Stimulated activated naive CD8-positive, alpha-beta T cell treated with anti-CD3 and anti-CD28 coated beads, Interleukin-15, Interleukin-2, amounts not matched to agents 100 ng/mL and 50 ng/mL, for 24 hours (primary cell): ENCODE measurements at regions not wholly inside any gene's neighbourhood (a gene's known extent, or its start where the extent isn't known, plus 50 kb on each side); places are given as distances from the start of the nearest gene placed in this dataset.

ENCODE experiments used
- H3K27ac Mint-ChIP-seq: one replicate; pipeline ENCODE4 v1.8.0; 2021; ENCODE audit warnings: mild to moderate bottlenecking, mixed read lengths
- H3K27me3 Mint-ChIP-seq: one replicate; pipeline ENCODE4 v1.8.0; 2021; ENCODE audit warnings: mixed read lengths
- H3K36me3 Mint-ChIP-seq: one replicate; pipeline ENCODE4 v1.8.0; 2021; ENCODE audit warnings: low read depth, mixed read lengths
- H3K4me1 Mint-ChIP-seq: one replicate; pipeline ENCODE4 v1.8.0; 2021; ENCODE audit warnings: low read depth, mixed read lengths
- H3K4me3 Mint-ChIP-seq: one replicate; pipeline ENCODE4 v1.8.0; 2021; ENCODE audit warnings: mild to moderate bottlenecking, mixed read lengths
- H3K9me3 Mint-ChIP-seq: one replicate; pipeline ENCODE4 v1.8.0; 2021; ENCODE audit warnings: mixed read lengths

DNA sequence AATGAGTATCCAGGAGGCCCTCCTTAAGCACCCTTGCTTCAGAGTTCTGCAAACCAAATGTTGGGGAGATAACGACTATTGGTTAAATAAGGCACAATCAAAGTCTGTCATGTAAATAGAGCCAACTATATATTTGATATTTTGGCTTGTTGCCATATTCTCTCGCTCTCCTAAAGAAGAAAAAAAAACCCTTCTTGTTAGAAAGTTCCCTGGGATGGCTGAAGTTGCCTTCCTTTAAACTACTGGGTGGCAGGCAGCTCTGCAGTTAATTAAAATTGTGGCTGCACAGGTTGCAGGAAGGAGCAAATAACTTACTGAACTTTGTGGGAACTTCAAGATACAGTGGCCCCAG lies 227.0 kb upstream of the ANKRD55 start:
- no peaks in the 10 kb centered on the region for H3K36me3 Mint-ChIP-seq
- no peak overlapping the region for H3K27ac Mint-ChIP-seq
- no peaks in the 10 kb centered on the region for H3K9me3 Mint-ChIP-seq
- H3K4me1 Mint-ChIP-seq, result no peaks in the 10 kb centered on the region
- no peak overlapping the region for H3K4me3 Mint-ChIP-seq
- H3K27me3 Mint-ChIP-seq, result peaks cover 6% of the 10 kb centered on the region

GRCh38 chr5:56459394-56460194 lies 226.5 kb upstream of the ANKRD55 start:
- Mint-ChIP-seq H3K4me1 (no peaks in the 10 kb centered on the region), H3K27ac (no peak overlapping the region), H3K27me3 (peaks cover 6% of the 10 kb centered on the region), H3K36me3 (no peaks in the 10 kb centered on the region), H3K4me3 (no peak overlapping the region), H3K9me3 (no peaks in the 10 kb centered on the region)

DNA sequence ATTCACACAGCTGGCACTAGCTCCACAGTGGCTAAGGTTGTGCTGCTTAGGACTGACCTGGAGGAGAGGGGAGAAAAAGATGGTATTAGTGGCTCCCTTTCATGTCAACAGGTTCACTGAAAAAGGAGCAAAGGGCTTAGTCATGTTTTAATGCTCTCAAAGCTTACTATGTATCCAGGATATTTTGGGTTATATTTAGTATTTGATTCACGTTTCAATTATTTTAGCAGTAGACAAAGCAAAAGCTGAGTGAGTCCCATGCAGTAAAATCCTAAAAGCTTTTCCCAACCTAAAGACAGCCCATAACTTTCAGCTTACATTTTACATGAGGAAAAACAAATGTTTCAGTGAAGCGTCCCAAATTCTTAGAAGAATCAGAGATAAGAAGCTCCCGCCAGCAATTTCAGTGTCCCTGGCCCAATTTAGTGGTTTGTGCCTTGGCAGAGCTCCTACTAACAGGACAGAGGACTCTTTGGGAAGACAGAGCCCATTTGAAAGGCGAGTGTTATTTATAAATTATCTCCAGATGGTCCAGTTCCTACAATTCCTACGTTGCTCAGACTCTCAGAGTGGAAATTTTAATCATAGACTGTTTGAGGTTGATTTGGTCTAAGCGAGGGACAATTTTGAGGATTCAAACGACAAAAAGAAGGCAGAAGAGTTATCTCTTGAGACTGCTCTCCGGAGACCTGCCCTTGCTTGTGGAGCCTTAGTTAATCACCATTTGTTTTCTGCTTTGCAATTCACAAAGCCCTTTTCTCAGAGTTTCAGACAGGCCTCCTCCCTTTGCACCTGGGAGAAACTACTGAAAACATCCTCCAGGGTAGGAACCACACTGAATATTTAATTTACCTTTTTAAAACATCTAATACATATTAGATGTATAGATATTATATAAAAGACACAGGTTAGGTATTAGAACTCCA lies 225.0 kb upstream of the ANKRD55 start:
- no peak overlapping the region for H3K27ac Mint-ChIP-seq
- no peaks in the 10 kb centered on the region for H3K36me3 Mint-ChIP-seq
- peaks cover 6% of the 10 kb centered on the region for H3K27me3 Mint-ChIP-seq
- H3K4me1 Mint-ChIP-seq, result no peaks in the 10 kb centered on the region
- no peaks in the 10 kb centered on the region for H3K9me3 Mint-ChIP-seq
- no peak overlapping the region for H3K4me3 Mint-ChIP-seq

- no peak overlapping the region for H3K27ac Mint-ChIP-seq
- no peak overlapping the region for H3K4me3 Mint-ChIP-seq
- H3K27me3 Mint-ChIP-seq, result peaks cover 6% of the 10 kb centered on the region
- H3K9me3 Mint-ChIP-seq, result no peaks in the 10 kb centered on the region
- no peaks in the 10 kb centered on the region for H3K36me3 Mint-ChIP-seq
- no peaks in the 10 kb centered on the region for H3K4me1 Mint-ChIP-seq
These were observed 222.9 kb upstream of the ANKRD55 start for GRCh38 chr5:56456002-56456401.

- Mint-ChIP-seq H3K27me3 (peaks cover 6% of the 10 kb centered on the region), H3K27ac (no peak overlapping the region), H3K36me3 (no peaks in the 10 kb centered on the region), H3K4me1 (no peaks in the 10 kb centered on the region), H3K4me3 (no peak overlapping the region), H3K9me3 (no peaks in the 10 kb centered on the region)
These were observed 222.3 kb upstream of the ANKRD55 start for GRCh38 chr5:56455417-56455816.

- H3K4me1 Mint-ChIP-seq, result no peaks in the 10 kb centered on the region
- H3K27me3 Mint-ChIP-seq, result no peaks in the 10 kb centered on the region
- H3K36me3 Mint-ChIP-seq, result no peaks in the 10 kb centered on the region
- H3K27ac Mint-ChIP-seq, result no peak overlapping the region
- H3K4me3 Mint-ChIP-seq, result no peak overlapping the region
- H3K9me3 Mint-ChIP-seq, result no peaks in the 10 kb centered on the region
These were observed 221.2 kb upstream of the ANKRD55 start for GRCh38 chr5:56454219-56454862.

DNA sequence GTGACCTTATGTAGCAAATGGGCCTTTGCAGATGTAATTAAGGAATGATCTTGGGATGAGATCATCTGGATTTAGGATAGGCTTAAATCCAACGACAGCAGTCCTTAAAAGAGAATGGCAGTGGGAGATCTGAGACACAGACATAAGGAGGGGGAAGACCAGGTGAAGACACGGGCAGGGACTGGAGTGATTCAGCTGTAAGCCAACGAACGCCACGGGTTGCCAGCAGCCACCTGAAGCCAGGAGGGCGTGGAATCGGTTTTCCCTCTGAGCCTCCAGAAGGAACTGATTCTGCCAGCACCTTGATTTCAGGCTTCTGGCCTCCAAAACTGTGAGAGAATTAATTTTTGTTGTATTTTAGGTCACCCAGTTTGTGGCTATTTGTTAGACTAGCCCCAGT lies 218.6 kb upstream of the ANKRD55 start:
- no peak overlapping the region for H3K27ac Mint-ChIP-seq
- H3K9me3 Mint-ChIP-seq, result no peaks in the 10 kb centered on the region
- no peaks in the 10 kb centered on the region for H3K36me3 Mint-ChIP-seq
- no peaks in the 10 kb centered on the region for H3K27me3 Mint-ChIP-seq
- H3K4me1 Mint-ChIP-seq, result no peaks in the 10 kb centered on the region
- H3K4me3 Mint-ChIP-seq, result no peak overlapping the region

DNA sequence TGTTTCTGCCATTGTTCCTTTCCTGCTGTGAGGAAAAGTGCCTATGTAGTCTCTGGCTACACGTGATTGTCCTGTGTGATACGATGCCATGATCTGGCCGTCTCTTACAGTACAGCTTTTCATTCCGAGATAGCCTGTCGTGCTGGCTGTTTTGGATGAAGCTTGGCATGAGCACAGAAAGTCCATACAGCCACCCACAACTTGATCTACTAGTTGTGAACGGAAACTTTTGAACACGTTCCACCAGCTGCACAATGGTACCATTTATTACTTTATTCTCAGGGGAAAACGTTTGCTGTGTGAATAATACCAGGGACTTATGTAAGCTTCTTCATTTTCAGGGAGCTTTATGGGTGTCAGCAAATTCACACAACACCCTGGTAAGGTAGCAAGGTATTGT lies 217.6 kb upstream of the ANKRD55 start:
- Mint-ChIP-seq H3K36me3 (no peaks in the 10 kb centered on the region), H3K27me3 (no peaks in the 10 kb centered on the region)

DNA sequence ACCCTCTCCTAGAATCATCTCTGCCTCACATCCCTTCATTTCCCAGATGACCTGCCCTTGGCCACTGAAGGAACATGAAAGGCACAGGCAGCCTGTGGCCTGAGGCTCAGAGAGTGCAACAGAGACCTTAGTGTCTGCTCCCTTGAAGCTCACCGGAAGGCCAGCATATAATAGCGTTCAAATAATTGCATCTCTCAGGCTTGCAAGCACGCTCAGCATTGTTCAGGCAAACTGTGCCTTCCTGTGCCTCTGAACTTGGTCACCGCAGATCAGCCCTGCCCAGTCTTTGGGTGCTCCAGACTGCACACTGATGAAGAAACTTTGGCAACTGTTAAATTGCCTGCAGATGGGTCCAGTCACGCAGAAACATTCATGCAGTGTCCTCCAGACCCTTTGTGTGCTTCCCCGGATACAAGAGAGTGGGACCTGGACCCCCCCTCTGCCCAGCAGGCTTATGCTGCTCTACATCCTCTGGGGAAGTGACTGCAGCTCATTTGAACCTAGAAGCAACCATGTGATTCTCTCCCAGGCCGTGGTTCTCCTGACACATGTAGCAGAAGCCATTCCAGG lies 216.0 kb upstream of the ANKRD55 start:
- Mint-ChIP-seq H3K4me1 (no peaks in the 10 kb centered on the region), H3K36me3 (no peaks in the 10 kb centered on the region), H3K9me3 (no peaks in the 10 kb centered on the region), H3K4me3 (no peak overlapping the region), H3K27me3 (no peaks in the 10 kb centered on the region), H3K27ac (no peak overlapping the region)

More for the DNA sequence above, 217.6 kb upstream of the ANKRD55 start:
- no peak overlapping the region for H3K27ac Mint-ChIP-seq
- no peaks in the 10 kb centered on the region for H3K9me3 Mint-ChIP-seq
- no peak overlapping the region for H3K4me3 Mint-ChIP-seq
- H3K4me1 Mint-ChIP-seq, result no peaks in the 10 kb centered on the region

DNA sequence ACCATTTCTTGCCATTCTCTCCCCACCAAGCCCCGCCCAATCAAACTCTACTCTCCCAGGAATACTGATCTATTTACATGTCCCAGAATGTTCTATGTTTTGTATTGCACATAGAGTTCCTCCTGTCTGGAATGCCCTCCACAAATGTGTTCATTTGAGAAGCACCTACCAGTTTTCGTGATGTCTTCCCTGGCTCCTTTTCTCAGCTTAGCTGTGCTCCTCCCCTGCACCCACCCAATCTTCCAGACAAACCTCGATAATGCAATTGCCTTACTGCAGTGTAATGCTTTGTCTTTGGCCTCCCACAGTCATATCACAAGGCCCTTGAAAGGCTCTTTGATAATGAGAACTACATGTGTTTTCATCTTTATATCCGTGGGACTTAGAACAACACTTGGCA lies 214.5 kb upstream of the ANKRD55 start:
- Mint-ChIP-seq H3K27me3 (no peaks in the 10 kb centered on the region), H3K27ac (no peak overlapping the region), H3K4me1 (no peaks in the 10 kb centered on the region), H3K36me3 (no peaks in the 10 kb centered on the region), H3K4me3 (no peak overlapping the region), H3K9me3 (no peaks in the 10 kb centered on the region)

- Mint-ChIP-seq H3K36me3 (no peaks in the 10 kb centered on the region), H3K4me3 (no peak overlapping the region), H3K9me3 (no peaks in the 10 kb centered on the region), H3K27me3 (no peaks in the 10 kb centered on the region), H3K27ac (no peak overlapping the region), H3K4me1 (no peaks in the 10 kb centered on the region)
These were observed 214.1 kb upstream of the ANKRD55 start for GRCh38 chr5:56447232-56447631.

DNA sequence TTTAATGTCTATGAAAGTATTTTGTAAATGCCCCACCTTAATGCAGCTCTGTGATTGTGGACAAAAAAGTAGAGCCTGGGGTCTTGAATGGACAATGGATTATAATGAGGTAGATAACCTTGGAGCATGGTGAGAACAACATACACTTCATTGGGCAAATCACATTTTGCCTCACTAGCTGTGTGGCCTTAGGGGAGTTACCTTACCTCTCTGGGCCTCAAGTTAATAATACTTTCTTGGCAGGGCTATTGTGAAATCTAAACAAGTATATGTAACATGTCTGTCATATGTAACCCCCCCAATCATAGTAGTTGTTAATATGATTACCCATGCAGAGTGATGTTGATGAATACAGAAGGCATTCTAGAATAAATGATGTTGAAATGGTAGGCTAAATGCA lies 213.6 kb upstream of the ANKRD55 start:
- Mint-ChIP-seq H3K4me1 (no peaks in the 10 kb centered on the region), H3K9me3 (no peaks in the 10 kb centered on the region), H3K27ac (no peak overlapping the region), H3K27me3 (no peaks in the 10 kb centered on the region), H3K36me3 (no peaks in the 10 kb centered on the region), H3K4me3 (no peak overlapping the region)

DNA sequence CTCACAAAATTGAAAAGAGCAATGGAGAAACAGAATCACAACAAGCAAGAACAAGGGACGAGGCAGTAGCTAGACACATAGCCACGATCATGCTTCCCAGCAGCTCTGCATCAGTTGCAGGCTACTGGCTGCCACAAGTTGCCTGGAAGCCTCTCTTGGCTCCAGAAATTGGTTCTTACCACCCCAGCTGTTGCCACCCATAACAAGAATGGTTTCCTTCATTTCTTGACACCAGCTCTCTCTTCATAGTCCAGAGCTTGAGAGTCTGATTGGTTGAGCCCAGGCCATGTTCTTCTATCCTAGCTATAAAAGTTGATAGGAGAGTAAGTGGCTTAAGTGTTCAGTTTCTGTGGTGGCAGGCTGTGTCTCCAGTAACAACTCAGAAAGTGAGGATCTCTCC lies 210.7 kb upstream of the ANKRD55 start:
- Mint-ChIP-seq H3K27me3 (no peaks in the 10 kb centered on the region), H3K27ac (no peak overlapping the region), H3K36me3 (no peaks in the 10 kb centered on the region), H3K9me3 (no peaks in the 10 kb centered on the region), H3K4me3 (no peak overlapping the region), H3K4me1 (no peaks in the 10 kb centered on the region)

DNA sequence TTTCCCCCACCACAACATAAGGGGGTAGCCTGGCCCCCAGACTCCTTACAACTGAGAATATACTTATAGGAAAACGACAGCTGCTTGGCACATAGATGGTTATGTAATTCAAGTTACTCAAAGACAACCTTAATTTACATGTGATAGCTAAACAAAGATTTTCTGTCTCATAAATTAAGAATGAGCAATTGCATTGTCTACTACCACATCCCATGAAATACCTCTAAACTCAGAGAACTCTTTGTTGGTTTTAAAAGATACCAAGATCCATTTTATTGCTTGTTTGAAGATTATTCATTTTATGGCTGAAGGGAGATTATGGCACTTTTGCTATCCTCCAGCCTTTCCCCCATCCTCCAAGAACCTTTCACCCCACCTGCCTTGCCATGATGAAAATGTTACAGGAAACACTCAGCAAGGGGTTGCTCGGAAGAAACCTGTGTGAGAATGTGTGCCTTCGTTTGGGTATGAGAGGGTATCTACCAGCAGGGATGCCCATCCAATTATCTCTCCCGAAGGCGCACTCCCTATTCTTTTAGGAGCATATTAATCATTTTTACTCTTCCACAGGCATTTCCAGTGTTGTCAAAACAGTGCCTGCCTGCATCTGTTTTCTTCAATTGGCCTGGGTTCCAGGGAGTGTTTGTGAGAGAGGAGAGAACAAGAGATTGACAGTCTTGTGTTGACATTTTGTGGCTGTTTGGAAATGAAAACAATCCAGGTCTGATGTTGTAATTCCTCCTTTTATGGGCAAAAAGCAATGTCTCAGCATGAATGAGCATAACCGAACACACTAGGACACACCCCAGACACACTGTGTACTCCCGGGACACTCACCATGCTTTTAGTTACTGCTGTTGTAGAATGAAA lies 208.0 kb upstream of the ANKRD55 start:
- no peak overlapping the region for H3K27ac Mint-ChIP-seq
- no peaks in the 10 kb centered on the region for H3K36me3 Mint-ChIP-seq
- peaks cover 4% of the 10 kb centered on the region for H3K4me1 Mint-ChIP-seq
- no peaks in the 10 kb centered on the region for H3K9me3 Mint-ChIP-seq
- H3K4me3 Mint-ChIP-seq, result no peak overlapping the region
- no peaks in the 10 kb centered on the region for H3K27me3 Mint-ChIP-seq
